HCT116 (cell line): ENCODE measurements at regions not wholly inside any gene's neighbourhood (a gene's known extent, or its start where the extent isn't known, plus 50 kb on each side); places are given as distances from the start of the nearest gene placed in this dataset.

Experiments used
- ATAC-seq: fragments of 200-7000 bp; cut with Tn5 transposase; 2 replicates; pipeline ENCODE4 v1.9.1; 2020; ENCODE audit warnings: mild to moderate bottlenecking, moderate library complexity
- BruUV-seq: library from RNA; stranded (reverse); fragments of 400-500 nt; replicated peaks from 2 replicates; lab custom pipeline; 2021; lab: Mats Ljungman, UMichigan
- CTCF ChIA-PET: fragments of 300-600 bp; sonication (Branson Sonifier 250); formaldehyde crosslinking; loops from one replicate; lab custom pipeline; 2021; ENCODE audit warnings: antibody characterized with exemption; lab: Charles Lee
- POLR2A ChIA-PET: fragments of 300-600, 350-600 bp; sonication (Branson Sonifier 250); formaldehyde crosslinking; loops from one replicate; lab custom pipeline; 2021; ENCODE audit warnings: antibody characterized with exemption; lab: Charles Lee
- RAD21 ChIA-PET, 2 experiments: fragments of 300-600 bp; sonication (Branson Sonifier 250); formaldehyde crosslinking; loops; one replicate each; lab custom pipeline; 2023; ENCODE audit warnings: low total read pairs in 2 of 2; ENCODE audit not compliant: uncharacterized antibody in 2 of 2, unreplicated experiment in 2 of 2, low non-redundant PET in 1 of 2; lab: Charles Lee
- DNase-seq: peaks from one replicate; pipeline ENCODE4 v3.0.0-alpha.2; 2010; ENCODE audit warnings: low read depth, low spot score
- H2AFZ ChIP-seq: fragments of 200-600 bp; shearing (Covaris generic), sonication (generic); 2 replicates; pipeline ENCODE4 v1.6.1; 2017; ENCODE audit warnings: low read depth, mixed run types, mixed read lengths, antibody characterized with exemption, low read length; ENCODE audit not compliant: poor library complexity, severe bottlenecking
- H3K27ac ChIP-seq: 2 replicates; pipeline ENCODE4 v1.5.1; 2012; ENCODE audit warnings: low read depth, low read length
- H3K27me3 ChIP-seq: fragments of 200-600 bp; sonication (generic); 2 replicates; pipeline ENCODE4 v1.6.1; 2016; ENCODE audit warnings: mixed run types, low read length, mixed read lengths; ENCODE audit not compliant: insufficient read depth
- H3K36me3 ChIP-seq, 2 experiments: fragments of 200-500 bp in 1 of 2; fragments of 200-600 bp in 1 of 2; sonication (Bioruptor generic) in 1 of 2; sonication (generic) in 1 of 2; 2 replicates each; pipeline versions ENCODE4 v1.5.1 to v1.6.1; 2014 to 2016; ENCODE audit warnings: low read length in 2 of 2, inconsistent platforms in 1 of 2, mixed read lengths in 1 of 2, mixed run types in 1 of 2; ENCODE audit not compliant: insufficient read depth in 2 of 2, control insufficient read depth in 1 of 2
- H3K4me1 ChIP-seq, 2 experiments: fragments of 200-600 bp in 1 of 2; sonication (generic) in 1 of 2; 2 replicates each; pipeline versions ENCODE4 v1.5.1 to v1.6.1; 2012 to 2017; ENCODE audit warnings: low read length in 2 of 2, inconsistent platforms in 1 of 2, mild to moderate bottlenecking in 1 of 2, mixed read lengths in 1 of 2, mixed run types in 1 of 2, moderate library complexity in 1 of 2; ENCODE audit not compliant: insufficient read depth in 2 of 2, control insufficient read depth in 1 of 2
- H3K4me2 ChIP-seq: fragments of 200-600 bp; sonication (generic); 2 replicates; pipeline ENCODE4 v1.6.1; 2017; ENCODE audit warnings: mixed run types, low read length, mixed read lengths
- H3K4me3 ChIP-seq, 2 experiments: fragments of 200-600 bp in 1 of 2; sonication (generic) in 1 of 2; replicated peaks in 1 of 2; 2 replicates each; pipeline ENCODE4 v1.5.1; 2011 to 2016; ENCODE audit warnings: low read length in 2 of 2, control low read depth in 1 of 2, low read depth in 1 of 2, mild to moderate bottlenecking in 1 of 2, mixed read lengths in 1 of 2, mixed run types in 1 of 2
- H3K79me2 ChIP-seq: fragments of 200-600 bp; sonication (generic); 2 replicates; pipeline ENCODE4 v1.6.1; 2017; ENCODE audit warnings: mild to moderate bottlenecking, mixed run types, low read length, moderate library complexity, mixed read lengths; ENCODE audit not compliant: insufficient read depth
- H3K9ac ChIP-seq: fragments of 200-600 bp; sonication (generic); 2 replicates; pipeline ENCODE4 v1.6.1; 2016; ENCODE audit warnings: low read length, mixed read lengths
- H3K9me2 ChIP-seq: fragments of 200-600 bp; sonication (generic), shearing (Covaris generic); 2 replicates; pipeline ENCODE4 v1.6.1; 2017; ENCODE audit warnings: mixed run types, mild to moderate bottlenecking, moderate library complexity; ENCODE audit not compliant: insufficient read depth
- H3K9me3 ChIP-seq, 2 experiments: fragments of 200-500 bp in 1 of 2; fragments of 200-600 bp in 1 of 2; sonication (Bioruptor generic) in 1 of 2; sonication (generic) in 1 of 2; 2 replicates each; pipeline ENCODE4 v1.6.1; 2014 to 2017; ENCODE audit warnings: low read length in 2 of 2, mixed read lengths in 2 of 2, inconsistent platforms in 1 of 2, low read depth in 1 of 2, mild to moderate bottlenecking in 1 of 2, mixed run types in 1 of 2, moderate library complexity in 1 of 2; ENCODE audit not compliant: control insufficient read depth in 1 of 2, insufficient read depth in 1 of 2
- H4K20me1 ChIP-seq: fragments of 200-600 bp; sonication (generic), shearing (Covaris generic); 2 replicates; pipeline ENCODE4 v1.6.1; 2017; ENCODE audit warnings: mixed run types, mild to moderate bottlenecking, moderate library complexity; ENCODE audit not compliant: insufficient read depth
- CBX3 ChIP-seq: IDR thresholded peaks from 2 replicates; pipeline ENCODE4 v1.6.1; 2012; ENCODE audit warnings: low read depth
- EGR1 ChIP-seq: IDR thresholded peaks from 2 replicates; pipeline ENCODE4 v1.6.1; 2012; ENCODE audit warnings: low read depth
- ELF1 ChIP-seq: IDR thresholded peaks from 2 replicates; pipeline ENCODE4 v1.6.1; 2012; ENCODE audit warnings: low read depth, borderline replicate concordance
- EZH2 ChIP-seq: fragments of 200-600 bp; sonication (generic); IDR thresholded peaks from 2 replicates; pipeline ENCODE4 v1.6.1; 2017; ENCODE audit warnings: antibody characterized with exemption, mixed run types
- RAD21 ChIP-seq: IDR thresholded peaks from 2 replicates; pipeline ENCODE4 v1.6.1; 2012; ENCODE audit warnings: low read depth, mild to moderate bottlenecking
- SIN3A ChIP-seq: IDR thresholded peaks from 2 replicates; pipeline ENCODE4 v1.6.1; 2012; ENCODE audit warnings: low read depth
- TCF7L2 ChIP-seq: IDR thresholded peaks from 2 replicates; pipeline ENCODE4 v1.7.0; 2011; ENCODE audit warnings: borderline replicate concordance, inconsistent platforms; ENCODE audit not compliant: insufficient read depth, insufficient read length; ENCODE audit errors: extremely low read depth
- YY1 ChIP-seq: IDR thresholded peaks from 2 replicates; pipeline ENCODE4 v1.6.1; 2011; ENCODE audit warnings: low read length, low read depth, moderate library complexity, mild to moderate bottlenecking; ENCODE audit not compliant: insufficient replicate concordance; ENCODE audit errors: extremely low read depth
- ZFX ChIP-seq: fragments of 450-650 bp; IDR thresholded peaks from 2 replicates; pipeline ENCODE4 v1.6.1; 2017
- ZNF274 ChIP-seq: fragments of 200-500 bp; sonication (Bioruptor generic); IDR thresholded peaks from 2 replicates; pipeline ENCODE4 v1.6.1; 2014; ENCODE audit warnings: mild to moderate bottlenecking, low read depth, low read length, inconsistent platforms
- intact Hi-C: fragments of 100-400 bp; cut with micrococcal nuclease; formaldehyde crosslinking; loops from 2 replicates; pipeline ENCODE4 v1.10.0; 2022
- TF ChIP-seq, protein P1 (sequence below), 3 experiments: fragments of 200-600 bp in 1 of 3; sonication (generic) in 1 of 3; IDR thresholded peaks in 2 of 3; conservative IDR thresholded peaks in 1 of 3; 2 replicates each; pipeline ENCODE4 v1.5.1; 2012 to 2017; ENCODE audit warnings: low read depth in 2 of 3, low read length in 2 of 3, antibody characterized with exemption in 1 of 3, borderline replicate concordance in 1 of 3, control low read depth in 1 of 3, mild to moderate bottlenecking in 1 of 3, mixed read lengths in 1 of 3, mixed run types in 1 of 3, moderate library complexity in 1 of 3; ENCODE audit not compliant: insufficient read depth in 1 of 3
- TF ChIP-seq, protein P2 (sequence below): IDR thresholded peaks from 2 replicates; pipeline ENCODE4 v1.6.1; 2012
- TF ChIP-seq, protein P3 (sequence below): IDR thresholded peaks from 2 replicates; pipeline ENCODE4 v1.6.1; 2011; ENCODE audit warnings: mild to moderate bottlenecking, low read length, moderate library complexity; ENCODE audit not compliant: insufficient replicate concordance; ENCODE audit errors: extremely low read depth

DNA sequence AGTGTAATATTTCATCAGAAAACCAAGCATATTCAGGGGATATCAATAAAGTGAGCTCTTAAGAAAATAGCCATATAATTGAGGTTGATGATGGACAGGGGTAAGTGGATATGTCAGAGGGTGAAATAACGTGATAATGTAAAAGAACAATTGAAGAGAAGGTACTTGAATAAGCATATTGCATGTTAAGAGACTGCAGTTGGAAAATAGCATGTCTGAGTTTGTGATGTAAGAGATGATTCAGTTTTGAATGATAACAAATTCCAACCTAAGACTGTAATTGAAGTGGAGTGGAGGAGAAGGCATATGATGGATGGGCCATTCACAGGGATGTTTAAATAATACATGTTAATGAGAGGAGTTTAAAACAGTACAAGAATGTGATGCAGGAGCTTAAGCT lies 1633.5 kb downstream of the SLITRK1 start:
- Histone ChIP-seq H4K20me1 (no peaks in the 10 kb centered on the region), H3K9me3 (no peaks in the 10 kb centered on the region), H2AFZ (no peak overlapping the region), H3K27me3 (no peaks in the 10 kb centered on the region), H3K4me3 (no peak overlapping the region), H3K79me2 (no peaks in the 10 kb centered on the region), H3K4me2 (no peak overlapping the region), H3K9ac (no peak overlapping the region), H3K27ac (no peak overlapping the region), H3K4me1 (no peaks in the 10 kb centered on the region), H3K36me3 (no peaks in the 10 kb centered on the region), H3K9me2 (no peaks in the 10 kb centered on the region)
- DNase-seq (no peak), ATAC-seq (no peak)
- ChIA-PET RAD21 (no interaction called here), POLR2A (no interaction called here), CTCF (no interaction called here)
- TF ChIP-seq YY1 (no peak), ZNF274 (no peak), ELF1 (no peak), ZFX (no peak), CBX3 (no peak), SIN3A (no peak)
- intact Hi-C loops = no loop called here
- no TSS peak for BruUV-seq

DNA sequence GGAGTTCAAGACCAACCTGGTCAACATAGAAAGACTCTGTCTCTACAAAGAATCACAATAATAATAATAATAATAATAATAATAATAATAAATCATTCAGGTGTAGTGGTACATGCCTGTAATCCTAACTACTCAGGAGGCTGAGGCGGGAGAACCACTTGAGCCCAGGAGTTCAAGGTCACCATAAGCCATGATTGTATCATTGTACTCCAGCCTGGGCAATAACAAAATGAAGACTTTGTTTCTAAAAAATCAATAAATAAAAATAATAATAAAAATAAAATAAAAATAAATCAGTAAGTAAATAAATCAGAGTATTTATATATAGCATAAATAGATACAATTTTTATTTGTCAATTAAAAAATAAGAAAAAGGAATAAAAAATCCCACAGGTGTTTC lies 1636.4 kb downstream of the SLITRK1 start:
- POLR2A ChIA-PET = no interaction called here
- Histone ChIP-seq H3K27ac (no peak overlapping the region), H3K4me1 (no peaks in the 10 kb centered on the region), H3K9ac (no peak overlapping the region), H3K27me3 (no peaks in the 10 kb centered on the region), H3K36me3 (no peaks in the 10 kb centered on the region), H3K9me3 (no peaks in the 10 kb centered on the region), H4K20me1 (no peaks in the 10 kb centered on the region), H3K9me2 (no peaks in the 10 kb centered on the region), H3K79me2 (no peaks in the 10 kb centered on the region), H3K4me3 (no peak overlapping the region), H2AFZ (no peak overlapping the region), H3K4me2 (no peak overlapping the region)
- CTCF ChIA-PET = no interaction called here
- intact Hi-C loops = no loop called here
- RAD21 ChIA-PET = no interaction called here
- no TSS peak for BruUV-seq
- no peak for DNase-seq
- no peak for ATAC-seq
- TF ChIP-seq, protein P1, sequence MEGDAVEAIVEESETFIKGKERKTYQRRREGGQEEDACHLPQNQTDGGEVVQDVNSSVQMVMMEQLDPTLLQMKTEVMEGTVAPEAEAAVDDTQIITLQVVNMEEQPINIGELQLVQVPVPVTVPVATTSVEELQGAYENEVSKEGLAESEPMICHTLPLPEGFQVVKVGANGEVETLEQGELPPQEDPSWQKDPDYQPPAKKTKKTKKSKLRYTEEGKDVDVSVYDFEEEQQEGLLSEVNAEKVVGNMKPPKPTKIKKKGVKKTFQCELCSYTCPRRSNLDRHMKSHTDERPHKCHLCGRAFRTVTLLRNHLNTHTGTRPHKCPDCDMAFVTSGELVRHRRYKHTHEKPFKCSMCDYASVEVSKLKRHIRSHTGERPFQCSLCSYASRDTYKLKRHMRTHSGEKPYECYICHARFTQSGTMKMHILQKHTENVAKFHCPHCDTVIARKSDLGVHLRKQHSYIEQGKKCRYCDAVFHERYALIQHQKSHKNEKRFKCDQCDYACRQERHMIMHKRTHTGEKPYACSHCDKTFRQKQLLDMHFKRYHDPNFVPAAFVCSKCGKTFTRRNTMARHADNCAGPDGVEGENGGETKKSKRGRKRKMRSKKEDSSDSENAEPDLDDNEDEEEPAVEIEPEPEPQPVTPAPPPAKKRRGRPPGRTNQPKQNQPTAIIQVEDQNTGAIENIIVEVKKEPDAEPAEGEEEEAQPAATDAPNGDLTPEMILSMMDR (IDR thresholded peaks at IDR 0.05 in 2 of 3, conservative IDR thresholded peaks at IDR 0.05 in 1 of 3; ENCODE audit: borderline replicate concordance in 1 of 3, insufficient read depth in 1 of 3, low read depth in 2 of 3, low read length in 2 of 3) = no peak
- TF ChIP-seq, protein P2, sequence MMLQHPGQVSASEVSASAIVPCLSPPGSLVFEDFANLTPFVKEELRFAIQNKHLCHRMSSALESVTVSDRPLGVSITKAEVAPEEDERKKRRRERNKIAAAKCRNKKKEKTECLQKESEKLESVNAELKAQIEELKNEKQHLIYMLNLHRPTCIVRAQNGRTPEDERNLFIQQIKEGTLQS = no peak
- TF ChIP-seq, protein P3, sequence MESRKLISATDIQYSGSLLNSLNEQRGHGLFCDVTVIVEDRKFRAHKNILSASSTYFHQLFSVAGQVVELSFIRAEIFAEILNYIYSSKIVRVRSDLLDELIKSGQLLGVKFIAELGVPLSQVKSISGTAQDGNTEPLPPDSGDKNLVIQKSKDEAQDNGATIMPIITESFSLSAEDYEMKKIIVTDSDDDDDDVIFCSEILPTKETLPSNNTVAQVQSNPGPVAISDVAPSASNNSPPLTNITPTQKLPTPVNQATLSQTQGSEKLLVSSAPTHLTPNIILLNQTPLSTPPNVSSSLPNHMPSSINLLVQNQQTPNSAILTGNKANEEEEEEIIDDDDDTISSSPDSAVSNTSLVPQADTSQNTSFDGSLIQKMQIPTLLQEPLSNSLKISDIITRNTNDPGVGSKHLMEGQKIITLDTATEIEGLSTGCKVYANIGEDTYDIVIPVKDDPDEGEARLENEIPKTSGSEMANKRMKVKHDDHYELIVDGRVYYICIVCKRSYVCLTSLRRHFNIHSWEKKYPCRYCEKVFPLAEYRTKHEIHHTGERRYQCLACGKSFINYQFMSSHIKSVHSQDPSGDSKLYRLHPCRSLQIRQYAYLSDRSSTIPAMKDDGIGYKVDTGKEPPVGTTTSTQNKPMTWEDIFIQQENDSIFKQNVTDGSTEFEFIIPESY = no peak
- no peak for TF ChIP-seq CBX3
- TF ChIP-seq SIN3A = no peak
- no peak for TF ChIP-seq TCF7L2
- no peak for TF ChIP-seq EGR1
- TF ChIP-seq YY1 = no peak
- TF ChIP-seq EZH2 = no peak
- no peak for TF ChIP-seq RAD21
- TF ChIP-seq, all 23 proteins: peak for 0
